Activated CD4-positive, alpha-beta memory T cell treated with anti-CD3 and anti-CD28 coated beads, Interleukin-2, amount 10 ng/mL, durations not matched to agents 7 days and 5 days (primary cell): ENCODE measurements at regions not wholly inside any gene's neighbourhood (a gene's known extent, or its start where the extent isn't known, plus 50 kb on each side); places are given as distances from the start of the nearest gene placed in this dataset.

Experiments
- CTCF ChIA-PET: fragments of 350-600 bp; sonication (Branson Sonifier 250); formaldehyde crosslinking; loops from one replicate; lab custom pipeline; 2021; ENCODE audit warnings: antibody characterized with exemption, inconsistent platforms; lab: Charles Lee
- POLR2A ChIA-PET: fragments of 350-600 bp; sonication (Branson Sonifier 250); formaldehyde crosslinking; loops from one replicate; lab custom pipeline; 2021; ENCODE audit warnings: antibody characterized with exemption; lab: Charles Lee
- DNase-seq: peaks from one replicate; pipeline ENCODE4 v3.0.0-alpha.2; 2020
- H3K27ac Mint-ChIP-seq: one replicate; pipeline ENCODE4 v1.8.0; 2021; ENCODE audit warnings: mild to moderate bottlenecking, mixed read lengths
- H3K27me3 Mint-ChIP-seq: one replicate; pipeline ENCODE4 v1.8.0; 2021; ENCODE audit warnings: mixed read lengths
- H3K36me3 Mint-ChIP-seq: one replicate; pipeline ENCODE4 v1.8.0; 2021; ENCODE audit warnings: low read depth, mixed read lengths
- H3K4me1 Mint-ChIP-seq: one replicate; pipeline ENCODE4 v1.8.0; 2021; ENCODE audit warnings: mixed read lengths
- H3K4me3 Mint-ChIP-seq: one replicate; pipeline ENCODE4 v1.8.0; 2021; ENCODE audit warnings: mild to moderate bottlenecking, mixed read lengths
- H3K9me3 Mint-ChIP-seq: one replicate; pipeline ENCODE4 v1.8.0; 2021; ENCODE audit warnings: mixed read lengths

- Mint-ChIP-seq H3K9me3 (no peaks in the 10 kb centered on the region), H3K4me3 (no peak overlapping the region), H3K4me1 (peaks cover 7% of the 10 kb centered on the region), H3K27me3 (no peaks in the 10 kb centered on the region), H3K27ac (no peak overlapping the region), H3K36me3 (no peaks in the 10 kb centered on the region)
- DNase-seq: no peak
- POLR2A ChIA-PET: no interaction called here
- CTCF ChIA-PET: interaction anchor here (0.6 to 2.1 kb wide), 2 partner anchors 11 to 464 kb away, joined by 3 to 9 read pairs; no protein-coding TSS in a partner anchor
These were observed 82.6 kb upstream of the MPHOSPH6 start for GRCh38 chr16:82252582-82252981.

DNA sequence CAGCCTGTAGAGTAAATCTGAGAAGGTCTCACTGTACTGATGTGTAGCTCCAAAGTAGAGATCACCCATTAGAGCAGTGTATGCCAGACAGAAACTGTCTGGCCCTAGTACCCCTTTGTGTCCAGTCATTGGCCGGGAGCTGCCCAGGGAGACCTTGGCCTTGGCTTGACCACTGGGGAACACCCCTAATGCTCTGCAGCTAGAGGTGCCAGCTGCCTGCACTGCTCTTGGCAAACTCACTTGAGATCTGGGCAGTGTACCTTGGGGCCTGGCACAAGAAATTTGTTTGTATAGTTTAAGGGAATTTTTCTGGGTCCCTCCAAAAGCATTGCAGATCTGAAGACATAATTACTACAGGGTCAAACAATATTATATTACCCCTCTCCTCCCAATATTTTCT is 78.7 kb upstream of the MPHOSPH6 start:
- DNase-seq: no peak
- no peaks in the 10 kb centered on the region for H3K36me3 Mint-ChIP-seq
- peaks cover 4% of the 10 kb centered on the region for H3K27me3 Mint-ChIP-seq
- no peak overlapping the region for H3K4me3 Mint-ChIP-seq
- POLR2A ChIA-PET: no interaction called here
- H3K9me3 Mint-ChIP-seq: peaks cover under 1% of the 10 kb centered on the region
- CTCF ChIA-PET: no interaction called here
- no peak overlapping the region for H3K27ac Mint-ChIP-seq
- H3K4me1 Mint-ChIP-seq: peaks cover 7% of the 10 kb centered on the region

- Mint-ChIP-seq H3K4me1 (peaks cover 7% of the 10 kb centered on the region), H3K27me3 (peaks cover 6% of the 10 kb centered on the region)
These were observed 78.1 kb upstream of the MPHOSPH6 start for GRCh38 chr16:82248012-82248656.

GRCh38 chr16:82242201-82242600 is 72.2 kb upstream of the MPHOSPH6 start:
- no peaks in the 10 kb centered on the region for H3K36me3 Mint-ChIP-seq
- POLR2A ChIA-PET: no interaction called here
- H3K4me3 Mint-ChIP-seq: no peak overlapping the region
- CTCF ChIA-PET: interaction anchor here (2.8 kb wide), 1 partner anchor 12 kb away, joined by 11 read pairs; no protein-coding TSS in a partner anchor
- H3K27ac Mint-ChIP-seq: no peak overlapping the region
- peaks cover 31% of the 10 kb centered on the region for H3K27me3 Mint-ChIP-seq
- DNase-seq: no peak
- H3K4me1 Mint-ChIP-seq: no peaks in the 10 kb centered on the region
- peaks cover 3% of the 10 kb centered on the region for H3K9me3 Mint-ChIP-seq

More at GRCh38 chr16:82248012-82248656, 78.1 kb upstream of the MPHOSPH6 start:
- POLR2A ChIA-PET: no interaction called here
- H3K27ac Mint-ChIP-seq: no peak overlapping the region
- no peaks in the 10 kb centered on the region for H3K36me3 Mint-ChIP-seq
- H3K4me3 Mint-ChIP-seq: no peak overlapping the region
- no peak for DNase-seq
- peaks cover 3% of the 10 kb centered on the region for H3K9me3 Mint-ChIP-seq
- CTCF ChIA-PET: no interaction called here

DNA sequence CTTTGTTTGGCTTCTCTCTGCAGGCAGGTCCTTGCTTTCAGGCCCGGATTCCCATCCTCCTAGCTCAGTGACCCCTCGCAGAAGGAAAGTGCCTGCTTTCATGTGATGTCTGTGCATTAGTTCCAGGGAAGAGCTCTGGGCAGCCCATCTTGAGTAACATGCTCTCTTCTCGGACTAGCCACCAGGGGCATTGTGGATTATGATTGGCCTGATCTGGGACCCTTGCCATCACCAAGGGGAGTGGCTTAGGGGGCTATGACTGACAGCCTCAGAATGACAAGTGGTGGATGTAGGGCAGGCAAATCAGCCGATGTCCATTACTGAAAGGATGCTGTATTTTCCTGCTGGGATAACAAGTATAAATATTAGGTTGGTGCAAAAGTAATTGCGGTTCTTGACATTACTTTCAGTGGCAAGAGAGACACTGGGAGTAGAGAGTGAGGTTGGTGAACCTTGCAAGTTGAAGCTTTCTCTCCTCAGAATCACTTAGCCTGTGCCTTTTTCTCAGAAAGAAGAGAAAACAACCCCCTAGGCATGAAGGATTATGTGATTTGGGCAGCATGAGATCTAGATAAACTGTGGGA is 71.5 kb upstream of the MPHOSPH6 start:
- peaks cover 35% of the 10 kb centered on the region for H3K27me3 Mint-ChIP-seq
- no peak overlapping the region for H3K27ac Mint-ChIP-seq
- H3K4me3 Mint-ChIP-seq: no peak overlapping the region

DNA sequence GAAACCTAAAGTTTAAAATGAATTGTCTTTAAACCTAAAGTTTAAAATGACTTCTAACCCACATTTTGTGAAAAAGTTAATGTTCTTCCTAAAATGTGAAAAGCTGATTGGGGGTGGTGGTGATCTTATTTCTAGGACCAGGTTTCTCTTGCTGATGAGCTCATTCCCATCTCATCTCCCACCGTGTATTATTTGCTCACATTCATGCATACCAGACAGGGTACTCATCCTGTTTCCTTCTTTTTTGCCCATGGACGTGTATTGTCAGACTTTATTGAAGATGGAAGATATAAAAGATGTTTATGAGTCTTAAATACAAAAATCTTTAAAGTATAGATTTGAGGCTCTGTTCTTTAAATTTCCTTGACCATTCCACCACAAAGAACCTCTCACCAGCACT is 70.1 kb upstream of the MPHOSPH6 start:
- H3K4me3 Mint-ChIP-seq: no peak overlapping the region
- H3K4me1 Mint-ChIP-seq: no peaks in the 10 kb centered on the region
- H3K36me3 Mint-ChIP-seq: no peaks in the 10 kb centered on the region
- no peak overlapping the region for H3K27ac Mint-ChIP-seq
- H3K9me3 Mint-ChIP-seq: peaks cover 3% of the 10 kb centered on the region
- ChIA-PET CTCF (interaction anchor here (1.3 kb wide), 1 partner anchor 23 kb away, joined by 3 read pairs; no protein-coding TSS in a partner anchor), POLR2A (no interaction called here)
- peaks cover 36% of the 10 kb centered on the region for H3K27me3 Mint-ChIP-seq
- DNase-seq: no peak

More for the DNA sequence above, 71.5 kb upstream of the MPHOSPH6 start:
- ChIA-PET CTCF (interaction anchor here (2.8 kb wide), 1 partner anchor 12 kb away, joined by 11 read pairs; no protein-coding TSS in a partner anchor), POLR2A (no interaction called here)
- Mint-ChIP-seq H3K36me3 (no peaks in the 10 kb centered on the region), H3K4me1 (no peaks in the 10 kb centered on the region), H3K9me3 (peaks cover 3% of the 10 kb centered on the region)
- no peak for DNase-seq

DNA sequence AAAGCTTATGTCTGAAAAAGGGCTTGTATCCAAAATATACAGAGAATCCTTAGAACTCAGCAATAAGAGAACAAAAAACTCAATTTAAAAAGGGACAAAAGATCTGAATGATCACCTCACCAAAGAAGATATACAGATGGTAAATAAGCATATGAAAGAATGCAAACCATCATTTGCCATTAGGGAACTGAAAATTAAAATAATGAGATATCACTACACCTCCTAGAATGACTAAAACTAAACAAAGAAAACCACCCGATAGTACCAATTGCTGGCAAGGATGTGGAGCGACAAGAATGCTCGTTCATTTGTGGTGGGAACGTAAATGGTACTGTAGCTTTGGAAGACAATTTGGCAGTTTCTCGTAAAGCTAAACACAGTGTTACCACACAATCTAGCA is 66.9 kb upstream of the MPHOSPH6 start:
- H3K27ac Mint-ChIP-seq: no peak overlapping the region
- DNase-seq: no peak
- H3K4me1 Mint-ChIP-seq: no peaks in the 10 kb centered on the region
- ChIA-PET CTCF (no interaction called here), POLR2A (no interaction called here)
- no peaks in the 10 kb centered on the region for H3K9me3 Mint-ChIP-seq
- H3K27me3 Mint-ChIP-seq: peaks cover 36% of the 10 kb centered on the region
- H3K4me3 Mint-ChIP-seq: no peak overlapping the region
- no peaks in the 10 kb centered on the region for H3K36me3 Mint-ChIP-seq

DNA sequence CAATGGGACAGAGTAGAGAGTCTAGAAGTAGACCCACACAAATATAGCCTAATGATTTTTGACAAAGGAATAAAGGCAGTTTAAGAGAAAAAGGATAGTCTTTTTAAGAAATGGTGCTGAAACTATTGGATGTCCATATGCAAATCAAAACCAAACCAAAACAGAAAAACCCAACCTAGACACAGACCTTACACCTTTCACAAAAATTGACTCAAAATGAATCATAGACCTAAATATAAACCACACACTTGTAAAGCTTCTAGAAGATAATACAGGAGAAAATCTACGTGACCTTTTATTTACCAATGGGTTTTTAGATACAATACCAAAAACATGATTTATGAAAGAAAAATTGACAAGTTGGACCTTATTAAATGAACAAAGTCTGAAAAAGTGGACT is 66.4 kb upstream of the MPHOSPH6 start:
- POLR2A ChIA-PET: no interaction called here

DNA sequence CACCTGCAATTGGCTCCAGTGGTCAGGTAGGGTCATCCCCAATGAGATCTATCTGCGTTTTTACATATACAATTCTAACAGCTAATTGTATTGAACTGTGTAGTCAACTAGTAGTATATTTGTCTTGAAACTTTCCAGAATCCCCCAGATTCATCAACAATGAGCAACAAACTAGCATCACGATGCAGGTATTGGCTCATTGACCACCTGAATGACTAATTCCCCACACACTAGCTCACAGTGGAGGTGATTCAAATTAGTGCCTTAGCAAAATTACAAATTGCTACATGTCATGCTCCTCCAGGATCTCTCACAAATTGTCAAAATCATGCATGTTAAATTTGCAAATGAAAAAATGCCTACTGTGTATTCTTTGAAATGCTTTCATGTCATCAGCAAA is 62.8 kb upstream of the MPHOSPH6 start:
- CTCF ChIA-PET: interaction anchor here (2.0 kb wide), 1 partner anchor 9 kb away, joined by 6 read pairs; no protein-coding TSS in a partner anchor
- H3K27ac Mint-ChIP-seq: no peak overlapping the region
- no peaks in the 10 kb centered on the region for H3K9me3 Mint-ChIP-seq
- H3K36me3 Mint-ChIP-seq: no peaks in the 10 kb centered on the region
- DNase-seq: no peak
- H3K4me3 Mint-ChIP-seq: no peak overlapping the region
- H3K27me3 Mint-ChIP-seq: peaks cover 22% of the 10 kb centered on the region
- no peaks in the 10 kb centered on the region for H3K4me1 Mint-ChIP-seq
- POLR2A ChIA-PET: no interaction called here

More for the DNA sequence above, 66.4 kb upstream of the MPHOSPH6 start:
- Mint-ChIP-seq H3K36me3 (no peaks in the 10 kb centered on the region), H3K27ac (no peak overlapping the region), H3K4me3 (no peak overlapping the region), H3K4me1 (no peaks in the 10 kb centered on the region), H3K9me3 (no peaks in the 10 kb centered on the region), H3K27me3 (peaks cover 36% of the 10 kb centered on the region)
- CTCF ChIA-PET: interaction anchor here (1.4 kb wide), 1 partner anchor 11 kb away, joined by 4 read pairs; no protein-coding TSS in a partner anchor
- DNase-seq: no peak

DNA sequence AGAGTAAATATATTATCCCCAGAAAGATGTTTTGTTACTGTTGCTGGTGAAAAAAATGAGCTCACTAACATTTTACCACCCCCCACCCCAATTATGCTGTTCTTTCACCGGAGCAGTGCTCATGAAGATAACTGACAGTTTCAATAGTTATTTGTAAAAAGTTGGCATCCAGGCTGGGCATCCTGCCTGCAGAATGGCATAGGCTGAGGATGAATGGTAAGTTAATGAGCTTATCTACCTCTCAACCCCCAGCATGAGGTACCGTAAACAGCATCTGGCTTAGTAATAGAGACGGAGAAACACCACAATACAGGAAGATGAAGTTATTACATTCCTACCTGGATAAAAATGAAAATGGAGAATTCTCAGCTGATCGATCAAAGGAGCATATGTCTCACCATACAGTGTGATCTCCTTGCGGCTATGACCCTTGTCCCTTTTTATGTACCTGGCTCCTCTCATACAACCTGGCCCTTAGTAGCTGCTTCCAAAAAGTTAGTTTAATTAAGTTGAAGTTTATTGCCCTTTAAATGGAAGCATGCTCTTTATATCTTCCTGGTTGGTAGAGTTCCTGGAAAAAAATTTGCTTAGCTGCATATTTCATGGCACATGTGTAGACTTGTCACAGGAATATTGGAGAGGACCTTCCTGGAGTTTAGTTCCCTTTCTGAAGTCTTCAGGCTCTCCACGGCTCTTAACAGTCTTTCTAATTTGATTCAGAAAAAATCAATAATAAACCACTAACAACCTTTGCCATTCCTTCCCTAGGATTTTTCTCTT is 61.2 kb upstream of the MPHOSPH6 start:
- Mint-ChIP-seq H3K27me3 (peaks cover 12% of the 10 kb centered on the region), H3K27ac (no peak overlapping the region), H3K36me3 (no peaks in the 10 kb centered on the region), H3K4me3 (no peak overlapping the region), H3K4me1 (no peaks in the 10 kb centered on the region), H3K9me3 (no peaks in the 10 kb centered on the region)
- no peak for DNase-seq
- CTCF ChIA-PET: interaction anchor here (0.7 to 2.0 kb wide), 12 partner anchors 7 to 982 kb away, joined by 3 to 9 read pairs (median 4); partner anchors contain the start of gene MPHOSPH6
- POLR2A ChIA-PET: interaction anchor here (2.3 kb wide), 1 partner anchor 62 kb away, joined by 8 read pairs; the partner anchor contains the start of gene MPHOSPH6

GRCh38 chr16:82229800-82230619 is 60.0 kb upstream of the MPHOSPH6 start:
- ChIA-PET CTCF (interaction anchor here (0.6 to 2.0 kb wide), 23 partner anchors 11 to 357 kb away, joined by 3 to 11 read pairs (median 4); partner anchors contain the start of gene MPHOSPH6), POLR2A (interaction anchor here (2.3 kb wide), 1 partner anchor 61 kb away, joined by 8 read pairs; the partner anchor contains the start of gene MPHOSPH6)
- Mint-ChIP-seq H3K27me3 (peaks cover 8% of the 10 kb centered on the region), H3K4me3 (no peak overlapping the region), H3K9me3 (no peaks in the 10 kb centered on the region), H3K36me3 (no peaks in the 10 kb centered on the region), H3K4me1 (no peaks in the 10 kb centered on the region), H3K27ac (no peak overlapping the region)
- DNase-seq: peak; percentile 62

GRCh38 chr16:82226327-82226726 is 56.3 kb upstream of the MPHOSPH6 start:
- Mint-ChIP-seq H3K4me3 (no peak overlapping the region), H3K27ac (no peak overlapping the region), H3K9me3 (no peaks in the 10 kb centered on the region), H3K4me1 (no peaks in the 10 kb centered on the region), H3K27me3 (peaks cover 9% of the 10 kb centered on the region), H3K36me3 (no peaks in the 10 kb centered on the region)
- DNase-seq: no peak
- CTCF ChIA-PET: no interaction called here
- POLR2A ChIA-PET: no interaction called here
